ENCODE measurements at regions not wholly inside any gene's neighbourhood (a gene's known extent, or its start where the extent isn't known, plus 50 kb on each side); places are given as distances from the start of the nearest gene placed in this dataset.

DNA sequence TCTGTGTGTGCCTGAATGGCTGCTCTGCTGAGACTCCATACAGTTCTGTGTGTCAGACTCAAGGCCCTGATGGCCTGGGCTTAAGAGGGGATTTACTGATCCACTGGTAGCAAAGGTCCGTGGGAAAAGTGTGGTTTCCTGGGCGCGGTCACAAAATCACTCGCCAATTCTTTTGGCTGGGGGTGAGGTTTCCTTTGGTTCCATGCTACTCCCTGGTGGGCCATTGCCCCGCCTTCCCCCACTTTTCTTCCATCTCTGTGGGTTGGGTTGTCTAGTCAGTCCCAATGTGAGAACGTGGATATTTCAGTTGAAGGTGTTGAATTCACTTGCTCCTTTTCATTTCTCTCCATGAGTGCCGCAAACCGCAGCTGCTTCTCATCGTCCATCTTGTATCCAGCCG, 162.7 kb upstream of the NRXN1 start (continued):
- TF ChIP-seq PAX5 (IDR thresholded peaks at IDR 0.05; ENCODE audit: borderline replicate concordance, low read depth, low read length) (no peak), SMAD5 (IDR thresholded peaks at IDR 0.05; ENCODE audit: low read depth) (no peak), GABPA (IDR thresholded peaks at IDR 0.05; ENCODE audit: low read depth) (no peak), HCFC1 (IDR thresholded peaks at IDR 0.05; ENCODE audit: low read length) (no peak), NR2F1 (conservative IDR thresholded peaks at IDR 0.05) (no peak), ATF7 (IDR thresholded peaks at IDR 0.05; ENCODE audit: low read depth) (no peak), SMARCA5 (IDR thresholded peaks at IDR 0.05) (no peak)
- TF ChIP-seq, protein P1, sequence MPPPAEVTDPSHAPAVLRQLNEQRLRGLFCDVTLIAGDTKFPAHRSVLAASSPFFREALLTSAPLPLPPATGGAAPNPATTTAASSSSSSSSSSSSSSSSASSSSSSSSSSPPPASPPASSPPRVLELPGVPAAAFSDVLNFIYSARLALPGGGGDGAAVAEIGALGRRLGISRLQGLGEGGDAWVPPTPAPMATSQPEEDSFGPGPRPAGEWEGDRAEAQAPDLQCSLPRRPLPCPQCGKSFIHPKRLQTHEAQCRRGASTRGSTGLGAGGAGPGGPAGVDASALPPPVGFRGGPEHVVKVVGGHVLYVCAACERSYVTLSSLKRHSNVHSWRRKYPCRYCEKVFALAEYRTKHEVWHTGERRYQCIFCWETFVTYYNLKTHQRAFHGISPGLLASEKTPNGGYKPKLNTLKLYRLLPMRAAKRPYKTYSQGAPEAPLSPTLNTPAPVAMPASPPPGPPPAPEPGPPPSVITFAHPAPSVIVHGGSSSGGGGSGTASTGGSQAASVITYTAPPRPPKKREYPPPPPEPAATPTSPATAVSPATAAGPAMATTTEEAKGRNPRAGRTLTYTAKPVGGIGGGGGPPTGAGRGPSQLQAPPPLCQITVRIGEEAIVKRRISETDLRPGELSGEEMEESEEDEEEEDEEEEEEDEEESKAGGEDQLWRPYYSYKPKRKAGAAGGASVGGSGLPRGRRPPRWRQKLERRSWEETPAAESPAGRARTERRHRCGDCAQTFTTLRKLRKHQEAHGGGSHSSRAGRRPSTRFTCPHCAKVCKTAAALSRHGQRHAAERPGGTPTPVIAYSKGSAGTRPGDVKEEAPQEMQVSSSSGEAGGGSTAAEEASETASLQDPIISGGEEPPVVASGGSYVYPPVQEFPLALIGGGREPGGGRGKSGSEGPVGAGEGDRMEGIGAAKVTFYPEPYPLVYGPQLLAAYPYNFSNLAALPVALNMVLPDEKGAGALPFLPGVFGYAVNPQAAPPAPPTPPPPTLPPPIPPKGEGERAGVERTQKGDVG (CRISPR knock-in tag; IDR thresholded peaks at IDR 0.05), result no peak
- TF ChIP-seq, protein P2, sequence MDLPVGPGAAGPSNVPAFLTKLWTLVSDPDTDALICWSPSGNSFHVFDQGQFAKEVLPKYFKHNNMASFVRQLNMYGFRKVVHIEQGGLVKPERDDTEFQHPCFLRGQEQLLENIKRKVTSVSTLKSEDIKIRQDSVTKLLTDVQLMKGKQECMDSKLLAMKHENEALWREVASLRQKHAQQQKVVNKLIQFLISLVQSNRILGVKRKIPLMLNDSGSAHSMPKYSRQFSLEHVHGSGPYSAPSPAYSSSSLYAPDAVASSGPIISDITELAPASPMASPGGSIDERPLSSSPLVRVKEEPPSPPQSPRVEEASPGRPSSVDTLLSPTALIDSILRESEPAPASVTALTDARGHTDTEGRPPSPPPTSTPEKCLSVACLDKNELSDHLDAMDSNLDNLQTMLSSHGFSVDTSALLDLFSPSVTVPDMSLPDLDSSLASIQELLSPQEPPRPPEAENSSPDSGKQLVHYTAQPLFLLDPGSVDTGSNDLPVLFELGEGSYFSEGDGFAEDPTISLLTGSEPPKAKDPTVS (IDR thresholded peaks at IDR 0.05; ENCODE audit: low read depth, low read length), result no peak

DNA sequence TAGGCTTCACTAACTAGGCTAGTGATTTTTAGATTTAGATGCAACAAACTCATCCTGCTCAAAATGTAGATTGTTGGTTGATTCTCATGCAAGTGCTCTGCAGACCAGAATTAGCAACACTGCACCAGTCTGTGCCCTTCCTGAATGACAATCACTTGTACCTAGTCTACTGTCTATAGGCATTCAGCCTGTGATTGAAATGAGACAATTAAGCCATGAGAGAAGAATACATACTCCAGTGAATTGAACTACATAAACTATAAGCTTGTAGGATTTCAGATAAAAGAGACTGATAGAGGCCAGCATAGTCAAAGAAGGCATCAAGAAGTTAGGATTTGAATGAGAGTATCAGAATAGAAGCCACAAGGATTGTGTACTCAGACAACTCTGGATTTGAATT, 138.3 kb upstream of the NRXN1 start:
- H3K4me1 ChIP-seq (ENCODE audit: control insufficient read depth, insufficient read depth, low read length), result no peaks in the 10 kb centered on the region
- intact Hi-C loops (cut with micrococcal nuclease; ENCODE audit: unreplicated experiment), result no loop called here
- no peaks in the 10 kb centered on the region for H4K20me1 ChIP-seq (ENCODE audit: control insufficient read depth, insufficient read depth)
- POLR2A ChIA-PET, result no interaction called here
- no peaks in the 10 kb centered on the region for H3K36me3 ChIP-seq (ENCODE audit: control insufficient read depth in 2 of 2, insufficient read depth in 2 of 2, low read length in 1 of 2)
- H3K27ac ChIP-seq (ENCODE audit: control insufficient read depth, insufficient read depth), result no peak overlapping the region
- H3K27me3 ChIP-seq (replicated peaks in 1 of 2; ENCODE audit: control insufficient read depth in 2 of 2, insufficient read depth in 2 of 2, low read length in 1 of 2), result no peaks in the 10 kb centered on the region
- SMC1A ChIA-PET (ENCODE audit: uncharacterized antibody, unreplicated experiment), result interaction anchor here (1.4 kb wide), 1 partner anchor 10 kb away, joined by 4 read pairs; no protein-coding TSS in a partner anchor
- no TSS peak for BruUV-seq (replicated peaks)
- CTCF ChIA-PET, result no interaction called here
- no peak overlapping the region for H3K4me2 ChIP-seq (ENCODE audit: control insufficient read depth, insufficient read depth)
- no peak for DNase-seq (ENCODE audit: low read depth, low spot score)
- H3K4me3 ChIP-seq, result no peak overlapping the region
- no peaks in the 10 kb centered on the region for H3K9me3 ChIP-seq (replicated peaks; ENCODE audit: control insufficient read depth, insufficient read depth, low read length)
- no peak overlapping the region for H3K9ac ChIP-seq (ENCODE audit: control insufficient read depth, insufficient read depth, low read length)
- FAIRE-seq, result no peak
- RAD21 ChIA-PET (ENCODE audit: unreplicated experiment), result no interaction called here
- no peak for ATAC-seq
- in situ Hi-C loops (cut with MboI), result no loop called here
- H3K79me2 ChIP-seq (ENCODE audit: control insufficient read depth, insufficient read depth, low read length), result no peaks in the 10 kb centered on the region
- no peak overlapping the region for H2AFZ ChIP-seq (ENCODE audit: control insufficient read depth, low read depth, low read length)
- no peak for TF ChIP-seq SMARCA5 (IDR thresholded peaks at IDR 0.05)
- TF ChIP-seq ZNF274 (IDR thresholded peaks at IDR 0.05; ENCODE audit: insufficient read depth, insufficient read length), result no peak
- TF ChIP-seq, protein P3, sequence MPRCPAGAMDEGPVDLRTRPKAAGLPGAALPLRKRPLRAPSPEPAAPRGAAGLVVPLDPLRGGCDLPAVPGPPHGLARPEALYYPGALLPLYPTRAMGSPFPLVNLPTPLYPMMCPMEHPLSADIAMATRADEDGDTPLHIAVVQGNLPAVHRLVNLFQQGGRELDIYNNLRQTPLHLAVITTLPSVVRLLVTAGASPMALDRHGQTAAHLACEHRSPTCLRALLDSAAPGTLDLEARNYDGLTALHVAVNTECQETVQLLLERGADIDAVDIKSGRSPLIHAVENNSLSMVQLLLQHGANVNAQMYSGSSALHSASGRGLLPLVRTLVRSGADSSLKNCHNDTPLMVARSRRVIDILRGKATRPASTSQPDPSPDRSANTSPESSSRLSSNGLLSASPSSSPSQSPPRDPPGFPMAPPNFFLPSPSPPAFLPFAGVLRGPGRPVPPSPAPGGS (IDR thresholded peaks at IDR 0.05; ENCODE audit: borderline replicate concordance, insufficient read depth, low read depth, low read length, poor library complexity, severe bottlenecking), result no peak
- TF ChIP-seq KAT2A (conservative IDR thresholded peaks at IDR 0.05; ENCODE audit: control insufficient read depth, low read depth, low read length), result no peak
- TF ChIP-seq, protein P4, sequence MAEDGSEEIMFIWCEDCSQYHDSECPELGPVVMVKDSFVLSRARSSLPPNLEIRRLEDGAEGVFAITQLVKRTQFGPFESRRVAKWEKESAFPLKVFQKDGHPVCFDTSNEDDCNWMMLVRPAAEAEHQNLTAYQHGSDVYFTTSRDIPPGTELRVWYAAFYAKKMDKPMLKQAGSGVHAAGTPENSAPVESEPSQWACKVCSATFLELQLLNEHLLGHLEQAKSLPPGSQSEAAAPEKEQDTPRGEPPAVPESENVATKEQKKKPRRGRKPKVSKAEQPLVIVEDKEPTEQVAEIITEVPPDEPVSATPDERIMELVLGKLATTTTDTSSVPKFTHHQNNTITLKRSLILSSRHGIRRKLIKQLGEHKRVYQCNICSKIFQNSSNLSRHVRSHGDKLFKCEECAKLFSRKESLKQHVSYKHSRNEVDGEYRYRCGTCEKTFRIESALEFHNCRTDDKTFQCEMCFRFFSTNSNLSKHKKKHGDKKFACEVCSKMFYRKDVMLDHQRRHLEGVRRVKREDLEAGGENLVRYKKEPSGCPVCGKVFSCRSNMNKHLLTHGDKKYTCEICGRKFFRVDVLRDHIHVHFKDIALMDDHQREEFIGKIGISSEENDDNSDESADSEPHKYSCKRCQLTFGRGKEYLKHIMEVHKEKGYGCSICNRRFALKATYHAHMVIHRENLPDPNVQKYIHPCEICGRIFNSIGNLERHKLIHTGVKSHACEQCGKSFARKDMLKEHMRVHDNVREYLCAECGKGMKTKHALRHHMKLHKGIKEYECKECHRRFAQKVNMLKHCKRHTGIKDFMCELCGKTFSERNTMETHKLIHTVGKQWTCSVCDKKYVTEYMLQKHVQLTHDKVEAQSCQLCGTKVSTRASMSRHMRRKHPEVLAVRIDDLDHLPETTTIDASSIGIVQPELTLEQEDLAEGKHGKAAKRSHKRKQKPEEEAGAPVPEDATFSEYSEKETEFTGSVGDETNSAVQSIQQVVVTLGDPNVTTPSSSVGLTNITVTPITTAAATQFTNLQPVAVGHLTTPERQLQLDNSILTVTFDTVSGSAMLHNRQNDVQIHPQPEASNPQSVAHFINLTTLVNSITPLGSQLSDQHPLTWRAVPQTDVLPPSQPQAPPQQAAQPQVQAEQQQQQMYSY (CRISPR knock-in tag; IDR thresholded peaks at IDR 0.05), result no peak
- no peak for TF ChIP-seq EGR1 (IDR thresholded peaks at IDR 0.05; ENCODE audit: borderline replicate concordance in 1 of 2, low read depth in 2 of 2, low read length in 2 of 2)
- no peak for TF ChIP-seq MYB (IDR thresholded peaks at IDR 0.05; ENCODE audit: borderline replicate concordance, low read depth, low read length)
